Activated CD4-positive, alpha-beta T cell treated with anti-CD3 and anti-CD28 coated beads, Interleukin-10, Interleukin-2, amounts not matched to agents 100 ng/mL and 50 ng/mL, durations not matched to agents 16 hours and 8 hours (primary cell): ENCODE measurements at regions not wholly inside any gene's neighbourhood (a gene's known extent, or its start where the extent isn't known, plus 50 kb on each side); places are given as distances from the start of the nearest gene placed in this dataset.

ENCODE experiments used
- DNase-seq: peaks from one replicate; pipeline ENCODE4 v3.0.0-alpha.2; 2020

- DNase-seq = no peak
Observed at GRCh38 chr21:38980416-38981313, 174.9 kb downstream of the ETS2 start.

- peak; percentile 72 for DNase-seq
Observed at GRCh38 chr21:38979271-38980121, 173.8 kb downstream of the ETS2 start.

- no peak for DNase-seq
Observed at GRCh38 chr21:38976900-38977299, 171.2 kb downstream of the ETS2 start.

- DNase-seq = no peak
Observed at GRCh38 chr21:38973552-38973951, 167.8 kb downstream of the ETS2 start.

- no peak for DNase-seq
Observed at GRCh38 chr21:38972078-38972477, 166.3 kb downstream of the ETS2 start.

- no peak for DNase-seq
Observed at GRCh38 chr21:38970765-38971164, 165.0 kb downstream of the ETS2 start.

GRCh38 chr21:38968887-38969543, 163.3 kb downstream of the ETS2 start:
- DNase-seq = peak; percentile 20

GRCh38 chr21:38965910-38966504, 160.3 kb downstream of the ETS2 start:
- DNase-seq = no peak

- no peak for DNase-seq
Observed at GRCh38 chr21:38965241-38965640, 159.5 kb downstream of the ETS2 start.

- DNase-seq = no peak
Observed at GRCh38 chr21:38963006-38963405, 157.3 kb downstream of the ETS2 start.

GRCh38 chr21:38960251-38960650, 154.5 kb downstream of the ETS2 start:
- DNase-seq = no peak

- DNase-seq = no peak
Observed at GRCh38 chr21:38959692-38960061, 153.9 kb downstream of the ETS2 start.

GRCh38 chr21:38958940-38959691, 153.4 kb downstream of the ETS2 start:
- peak; percentile 72 for DNase-seq

- DNase-seq = no peak
Observed at GRCh38 chr21:38958323-38958705, 152.6 kb downstream of the ETS2 start.

- no peak for DNase-seq
Observed at GRCh38 chr21:38957575-38958322, 152.0 kb downstream of the ETS2 start.

- no peak for DNase-seq
Observed at GRCh38 chr21:38956856-38957571, 151.3 kb downstream of the ETS2 start.

GRCh38 chr21:38956521-38956855, 150.8 kb downstream of the ETS2 start:
- DNase-seq = no peak

GRCh38 chr21:38956007-38956406, 150.3 kb downstream of the ETS2 start:
- DNase-seq = no peak

GRCh38 chr21:38955495-38955894, 149.8 kb downstream of the ETS2 start:
- no peak for DNase-seq

- DNase-seq = no peak
Observed at GRCh38 chr21:38954588-38955004, 148.9 kb downstream of the ETS2 start.

- no peak for DNase-seq
Observed at GRCh38 chr21:38953516-38953915, 147.8 kb downstream of the ETS2 start.
